GM12874 (cell line): ENCODE measurements at regions not wholly inside any gene's neighbourhood (a gene's known extent, or its start where the extent isn't known, plus 50 kb on each side); places are given as distances from the start of the nearest gene placed in this dataset.

Experiments used
- CTCF ChIP-seq: IDR thresholded peaks from 2 replicates; pipeline ENCODE4 v1.5.1; 2011; ENCODE audit warnings: low read depth, mild to moderate bottlenecking, control low read depth, low read length, moderate library complexity; ENCODE audit not compliant: insufficient read depth

- TF ChIP-seq CTCF, result no peak
These were observed 497.5 kb upstream of the MGMT start for GRCh38 chr10:128969551-128969950.

GRCh38 chr10:128971374-128972035 is 495.5 kb upstream of the MGMT start:
- no peak for TF ChIP-seq CTCF

GRCh38 chr10:128972036-128972405 is 495.0 kb upstream of the MGMT start:
- TF ChIP-seq CTCF, result no peak

- TF ChIP-seq CTCF, result no peak
These were observed 493.8 kb upstream of the MGMT start for GRCh38 chr10:128973221-128973620.

- TF ChIP-seq CTCF, result no peak
These were observed 490.2 kb upstream of the MGMT start for GRCh38 chr10:128976856-128977255.

- no peak for TF ChIP-seq CTCF
These were observed 488.8 kb upstream of the MGMT start for GRCh38 chr10:128978211-128978610.

- no peak for TF ChIP-seq CTCF
These were observed 487.6 kb upstream of the MGMT start for GRCh38 chr10:128979405-128979804.
